ENCODE measurements at regions not wholly inside any gene's neighbourhood (a gene's known extent, or its start where the extent isn't known, plus 50 kb on each side); places are given as distances from the start of the nearest gene placed in this dataset.

GRCh38 chr10:60446851-60447250, 57.2 kb upstream of the ANK3 start:
- no peak for TF ChIP-seq CTCF (conservative IDR thresholded peaks at IDR 0.05; ENCODE audit: control insufficient read depth, insufficient read depth, low read depth, low read length)
- no peak overlapping the region for H3K4me3 ChIP-seq (ENCODE audit: control insufficient read depth, low read depth, low read length)
- no peak for DNase-seq (ENCODE audit: low read depth)

GRCh38 chr10:60446070-60446833, 56.6 kb upstream of the ANK3 start:
- no peak overlapping the region for H3K4me3 ChIP-seq (ENCODE audit: control insufficient read depth, low read depth, low read length)
- DNase-seq (ENCODE audit: low read depth) = no peak
- no peak for TF ChIP-seq CTCF (conservative IDR thresholded peaks at IDR 0.05; ENCODE audit: control insufficient read depth, insufficient read depth, low read depth, low read length)

GRCh38 chr10:60444494-60445064, 54.9 kb upstream of the ANK3 start:
- peak; percentile 60 for TF ChIP-seq CTCF (conservative IDR thresholded peaks at IDR 0.05; ENCODE audit: control insufficient read depth, insufficient read depth, low read depth, low read length)
- DNase-seq (ENCODE audit: low read depth) = peak; percentile 60
- no peak overlapping the region for H3K4me3 ChIP-seq (ENCODE audit: control insufficient read depth, low read depth, low read length)

- TF ChIP-seq CTCF (conservative IDR thresholded peaks at IDR 0.05; ENCODE audit: control insufficient read depth, insufficient read depth, low read depth, low read length) = no peak
- no peak overlapping the region for H3K4me3 ChIP-seq (ENCODE audit: control insufficient read depth, low read depth, low read length)
Observed at GRCh38 chr10:60443346-60443745, 53.7 kb upstream of the ANK3 start.

GRCh38 chr10:60441515-60441914, 51.8 kb upstream of the ANK3 start:
- peak; percentile 48 for DNase-seq (ENCODE audit: low read depth)
- peak; percentile 44 for TF ChIP-seq CTCF (conservative IDR thresholded peaks at IDR 0.05; ENCODE audit: control insufficient read depth, insufficient read depth, low read depth, low read length)
- H3K4me3 ChIP-seq (ENCODE audit: control insufficient read depth, low read depth, low read length) = no peak overlapping the region

More at GRCh38 chr10:60443346-60443745, 53.7 kb upstream of the ANK3 start:
- no peak for DNase-seq (ENCODE audit: low read depth)

GRCh38 chr10:60439641-60440040, 50.0 kb upstream of the ANK3 start:
- no peak for TF ChIP-seq CTCF (conservative IDR thresholded peaks at IDR 0.05; ENCODE audit: control insufficient read depth, insufficient read depth, low read depth, low read length)
- no peak overlapping the region for H3K4me3 ChIP-seq (ENCODE audit: control insufficient read depth, low read depth, low read length)
- DNase-seq (ENCODE audit: low read depth) = no peak
